HG03575 (cell line): ENCODE measurements at regions not wholly inside any gene's neighbourhood (a gene's known extent, or its start where the extent isn't known, plus 50 kb on each side); places are given as distances from the start of the nearest gene placed in this dataset.

Source experiments
- ATAC-seq: cut with Tn5 transposase; IDR thresholded peaks from one replicate; pipeline ENCODE4 v1.9.1; 2021; ENCODE audit not compliant: unreplicated experiment, insufficient number of reproducible peaks, low FRiP score; ENCODE audit errors: extremely low read depth

DNA sequence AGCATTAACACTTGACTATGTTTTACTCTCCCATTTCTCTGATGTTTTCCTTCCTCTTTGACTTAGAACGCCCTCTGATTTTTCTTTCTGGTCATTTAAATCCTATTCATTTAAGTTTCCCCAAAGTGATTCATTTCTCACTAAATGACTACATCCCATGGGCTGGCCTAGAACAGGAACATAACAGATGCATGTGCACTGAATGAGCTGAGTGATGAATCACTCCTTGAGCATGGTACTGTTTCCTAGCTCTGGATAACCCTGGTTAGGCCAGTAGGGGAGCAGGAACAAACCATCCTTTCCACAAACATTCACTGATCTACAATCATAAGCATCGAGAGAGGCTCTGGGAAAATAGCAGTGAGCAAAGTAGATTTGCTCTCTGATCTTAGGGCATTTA is 221.9 kb upstream of the SETBP1 start:
- ATAC-seq, result no peak

DNA sequence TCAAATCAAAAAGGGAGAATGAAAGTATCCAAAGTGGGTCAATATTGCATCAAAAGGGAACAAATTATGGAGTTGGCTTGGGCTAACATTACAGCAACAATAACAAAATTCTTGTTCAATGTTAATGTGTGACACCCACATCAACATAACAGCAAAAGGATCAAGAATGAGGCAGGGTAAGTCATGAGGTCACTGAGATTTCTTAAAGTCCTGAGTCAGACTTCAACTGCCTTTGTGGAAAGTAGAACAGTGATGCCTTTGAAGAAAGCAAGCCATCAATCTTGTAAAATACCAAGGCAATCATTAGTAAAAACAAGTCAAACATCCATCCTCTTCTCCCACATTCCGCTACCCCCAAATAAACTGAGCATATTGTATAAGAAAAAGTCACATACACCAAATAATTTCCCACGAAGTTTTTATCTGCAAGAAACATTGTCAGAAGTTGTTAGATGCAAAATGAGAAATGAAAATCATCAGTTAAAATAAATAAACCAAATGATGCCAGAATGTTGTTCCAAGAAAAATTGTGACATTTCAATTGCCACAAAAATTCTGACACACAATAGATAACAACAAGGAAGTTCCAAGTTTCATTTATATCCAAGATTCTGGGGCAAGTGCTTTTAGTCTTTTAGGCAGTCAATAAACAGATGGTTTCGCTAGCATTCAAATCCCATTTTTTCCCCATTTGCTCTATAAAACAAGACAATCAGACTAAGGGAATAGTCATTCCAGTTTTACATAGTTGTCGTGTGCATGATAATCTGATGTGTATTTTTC is 216.1 kb upstream of the SETBP1 start:
- ATAC-seq, result no peak

DNA sequence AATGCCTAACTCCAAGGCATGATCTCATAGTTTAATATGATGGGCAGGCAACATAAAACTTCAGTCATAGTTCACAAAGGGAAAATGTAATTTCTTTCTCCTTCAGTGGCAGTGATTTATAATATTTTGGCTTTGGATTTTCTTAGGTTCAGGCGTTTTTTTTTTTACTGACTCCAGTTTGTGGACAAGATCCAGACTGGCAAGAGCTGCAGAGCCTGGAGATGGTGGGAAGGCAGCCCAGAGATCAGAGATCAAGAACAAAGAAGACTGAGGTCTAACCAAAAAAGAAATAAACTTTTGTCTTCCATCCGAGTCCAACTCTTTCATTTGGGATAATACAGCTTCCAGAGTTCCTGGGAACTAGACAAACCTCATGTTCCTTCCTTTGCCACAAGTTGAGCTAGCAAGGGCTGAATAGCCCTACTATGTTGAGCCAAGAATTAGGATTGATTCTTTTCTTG is 215.3 kb upstream of the SETBP1 start:
- ATAC-seq, result no peak

DNA sequence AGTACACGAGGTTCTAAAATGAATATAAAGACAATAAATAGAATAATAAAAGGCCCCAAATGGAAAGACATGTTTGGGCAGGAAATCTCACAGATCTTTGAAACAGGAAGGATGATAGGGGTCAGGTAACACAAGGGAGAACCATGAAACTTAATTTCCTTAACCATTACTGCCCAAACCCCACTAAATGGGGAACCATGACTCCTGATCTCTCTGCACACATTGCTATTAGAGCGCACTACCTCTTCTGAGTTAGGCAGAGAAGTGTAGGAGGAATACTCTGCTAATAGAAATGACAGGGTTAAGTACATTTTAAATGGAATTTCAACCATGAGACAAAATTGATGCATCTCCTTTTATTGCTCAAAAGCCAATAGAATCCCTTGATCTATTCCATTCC is 213.7 kb upstream of the SETBP1 start:
- no peak for ATAC-seq

DNA sequence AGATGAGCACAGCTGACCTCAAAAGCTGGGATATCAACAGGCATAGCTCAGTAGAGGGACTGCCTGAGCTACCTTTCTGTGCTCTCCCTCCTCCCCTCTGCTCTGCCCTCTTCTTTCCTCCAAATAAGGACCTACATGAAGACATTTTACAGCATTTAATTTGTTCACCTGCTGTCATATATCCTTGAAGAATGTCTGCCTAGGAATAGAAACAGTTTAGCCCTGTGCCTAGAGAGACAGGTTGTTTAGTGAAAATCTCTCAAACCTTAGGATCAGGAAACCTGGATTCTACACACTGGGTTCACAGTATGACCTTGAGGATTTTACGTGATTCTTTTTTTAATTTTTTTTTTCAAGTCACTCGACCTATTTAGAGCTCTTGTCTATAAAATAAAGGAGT is 213.0 kb upstream of the SETBP1 start:
- ATAC-seq, result no peak

DNA sequence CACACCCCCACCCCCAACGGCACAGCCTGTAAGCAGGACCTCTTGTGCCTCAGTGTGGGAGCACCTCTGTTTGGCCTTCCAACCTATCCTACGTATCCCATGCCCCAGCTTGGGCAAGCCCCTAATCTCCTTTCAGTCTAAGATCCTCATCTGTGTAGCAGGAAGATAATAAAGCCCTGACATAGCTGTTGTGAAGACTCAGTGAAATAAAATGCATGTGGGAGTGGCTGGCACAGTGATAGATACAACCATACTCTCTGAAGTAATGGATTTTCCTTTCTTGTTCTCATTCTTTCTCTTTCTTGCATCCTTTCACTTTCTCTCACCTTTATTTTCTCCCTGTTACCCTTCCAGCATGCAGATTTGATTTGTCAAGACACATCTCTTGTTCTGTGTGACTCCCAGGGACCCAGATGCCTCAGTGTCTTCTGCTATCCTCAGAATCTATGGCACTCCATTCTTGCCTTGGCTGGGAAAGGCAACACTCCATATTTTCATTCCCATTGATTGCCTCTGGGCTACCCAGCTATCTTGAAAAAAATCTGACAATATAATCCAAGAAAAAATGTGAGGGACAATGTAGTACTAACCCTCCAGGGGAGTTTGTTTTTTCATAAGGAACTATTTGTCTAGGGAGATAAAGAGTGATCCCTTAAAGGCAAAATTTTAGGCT is 207.2 kb upstream of the SETBP1 start:
- ATAC-seq, result no peak

DNA sequence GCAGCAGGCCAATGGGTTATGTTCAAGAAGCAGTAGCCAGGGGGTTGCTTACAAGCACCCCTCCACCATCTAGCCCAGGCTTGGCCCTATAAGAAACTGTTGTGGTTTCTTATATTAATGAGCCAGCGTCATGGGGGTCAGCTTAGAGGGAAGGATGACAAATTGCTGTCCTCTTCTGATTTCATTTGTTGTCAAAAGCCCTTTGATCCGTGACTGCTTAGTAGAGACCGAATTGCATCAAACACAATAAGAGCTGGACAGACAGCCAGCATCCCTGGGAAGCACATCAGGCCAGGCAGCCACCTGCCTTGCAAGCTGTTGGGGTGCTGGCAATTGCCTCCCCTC is 206.6 kb upstream of the SETBP1 start:
- no peak for ATAC-seq

DNA sequence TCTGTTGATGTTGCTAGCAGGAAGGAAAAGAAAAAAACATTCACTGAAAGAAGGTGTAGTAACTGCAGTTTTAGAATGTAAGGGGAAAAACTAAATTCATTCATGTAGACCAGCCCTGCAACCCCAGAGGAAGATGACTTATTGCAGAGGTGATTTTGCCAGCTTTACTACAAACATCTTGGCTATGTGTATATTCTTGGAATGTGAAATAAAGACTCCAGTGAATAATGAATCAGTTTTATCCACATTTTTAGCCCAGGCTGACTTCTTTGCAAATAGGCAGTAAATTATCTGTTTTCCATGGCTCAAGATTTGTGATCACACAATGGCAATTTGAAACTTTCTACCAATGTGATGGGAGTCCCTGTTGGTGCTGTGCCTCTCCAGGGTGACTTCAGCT is 206.1 kb upstream of the SETBP1 start:
- ATAC-seq, result no peak

DNA sequence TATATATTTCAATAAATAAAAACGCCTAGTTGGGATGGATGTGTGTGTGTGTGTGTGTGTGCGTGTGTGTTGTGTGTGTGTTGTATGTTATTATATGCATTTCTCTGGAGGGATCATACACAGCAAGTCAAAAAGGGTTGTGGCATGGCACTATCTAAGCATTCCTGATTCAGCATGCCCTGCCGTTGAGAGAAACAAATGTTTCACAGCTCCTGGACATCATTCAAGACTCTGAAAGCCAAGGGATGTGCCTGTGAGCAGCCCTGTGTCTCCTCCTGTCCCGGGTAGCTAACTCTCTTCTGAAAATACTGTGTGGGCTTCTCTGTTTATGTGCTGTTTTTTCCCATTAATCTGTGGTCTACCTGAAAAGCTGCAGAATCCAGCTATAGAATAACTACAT is 197.9 kb upstream of the SETBP1 start:
- ATAC-seq, result no peak

DNA sequence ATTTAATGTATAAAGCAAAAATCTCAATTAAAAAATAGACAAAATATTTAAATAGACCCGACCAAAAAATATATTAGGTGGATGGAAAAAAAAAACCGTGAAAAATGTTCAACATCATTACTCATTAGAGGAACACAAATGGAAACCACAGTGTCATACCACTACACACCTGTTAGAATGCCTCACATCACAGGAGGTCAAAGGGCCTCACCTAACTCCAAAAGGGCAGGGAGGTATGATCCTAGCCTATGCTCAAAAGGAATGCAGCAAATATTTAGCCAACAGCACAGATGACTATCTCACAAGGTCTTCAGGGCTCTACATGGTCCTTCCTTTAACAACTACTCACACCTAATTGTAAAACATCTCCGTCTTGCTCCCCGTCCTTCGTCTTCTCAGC is 185.5 kb upstream of the SETBP1 start:
- ATAC-seq, result no peak

DNA sequence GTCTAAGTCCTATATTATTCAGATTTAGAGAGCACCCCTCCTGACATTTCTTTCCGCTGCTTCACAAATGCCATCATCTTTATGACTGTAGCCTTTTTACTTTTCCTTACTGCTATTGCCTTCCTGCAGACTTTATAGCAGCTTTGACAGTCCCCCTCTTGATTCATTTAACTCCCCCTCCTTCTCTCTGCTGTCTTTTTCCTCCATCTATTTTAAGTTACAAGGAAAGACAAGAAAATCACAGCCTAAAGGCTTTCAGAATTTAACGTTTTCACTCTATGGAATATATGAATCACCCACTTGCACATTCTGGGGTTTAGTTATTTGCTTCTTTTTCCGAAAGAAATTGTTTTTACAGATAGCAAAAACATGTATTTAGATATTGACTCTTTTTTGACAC is 183.4 kb upstream of the SETBP1 start:
- no peak for ATAC-seq

DNA sequence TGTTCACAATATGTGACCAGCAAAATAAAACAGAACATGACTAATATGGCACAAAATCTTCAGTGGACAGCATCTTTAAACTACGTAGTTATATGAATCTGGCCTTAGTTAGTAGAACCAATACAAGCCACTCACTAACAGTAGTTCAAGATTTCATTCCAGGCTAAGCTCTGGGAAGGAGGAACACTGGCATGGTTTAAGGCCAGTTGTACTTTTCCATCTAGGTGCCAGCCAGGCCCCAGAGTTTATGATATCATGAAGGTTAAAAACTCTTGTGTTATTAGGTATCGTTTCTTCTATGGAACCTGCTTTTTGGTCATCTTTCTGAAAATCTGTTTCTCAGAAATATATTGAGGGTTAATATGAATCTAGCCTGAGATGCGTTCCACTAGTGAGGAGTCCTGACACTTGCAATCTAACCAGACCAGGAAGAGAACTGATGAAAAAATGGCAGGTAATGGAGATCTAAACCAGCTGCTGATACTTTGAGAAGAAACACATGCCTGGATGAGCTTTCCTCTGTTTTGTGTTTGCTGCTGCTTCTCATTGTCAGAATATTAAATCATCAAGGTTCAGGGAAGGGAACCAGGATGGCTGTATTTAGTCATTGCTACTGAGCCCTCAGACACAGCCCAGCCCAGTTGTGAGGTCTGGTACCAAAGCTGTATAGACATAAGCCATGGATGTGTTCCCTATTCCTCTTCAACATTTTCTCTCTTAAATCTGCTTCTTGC is 182.8 kb upstream of the SETBP1 start:
- no peak for ATAC-seq

DNA sequence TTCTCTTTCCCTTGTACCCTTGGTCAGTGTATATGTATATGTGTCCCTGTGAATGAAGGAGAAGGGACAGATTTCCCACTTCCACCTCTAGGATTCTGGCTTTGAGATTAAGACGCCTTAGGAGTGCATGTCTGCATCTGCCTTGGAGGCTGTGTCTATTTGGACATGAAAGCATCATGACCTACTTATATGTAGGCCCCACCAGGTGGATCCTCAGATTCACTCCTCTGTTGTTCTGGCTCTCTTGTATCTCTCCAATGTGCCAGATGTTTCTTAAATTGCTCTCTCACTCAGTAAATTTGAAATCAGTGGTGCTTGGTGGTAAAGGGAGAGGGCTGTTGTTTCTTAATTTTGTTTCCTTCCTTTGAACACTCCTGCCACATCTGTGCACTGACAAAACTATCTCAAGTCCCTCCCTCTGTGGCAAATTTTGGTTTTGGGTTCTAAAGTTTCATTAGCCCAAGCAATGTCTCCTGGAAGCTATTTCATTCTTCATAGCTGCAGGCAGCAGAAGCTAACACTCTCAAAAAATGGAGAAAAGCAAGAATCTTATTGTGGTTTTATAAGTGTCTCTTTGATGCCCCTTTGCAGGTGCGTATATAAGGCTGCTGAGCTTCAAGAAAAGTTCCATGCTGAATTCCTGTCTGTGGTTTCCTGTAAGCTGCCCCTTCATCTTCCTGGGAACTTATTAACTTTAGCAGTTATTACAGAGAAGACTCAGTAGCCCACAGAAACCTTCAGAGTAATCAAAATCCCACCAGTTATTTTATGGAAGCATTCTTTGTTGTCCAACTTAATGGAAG is 179.7 kb upstream of the SETBP1 start:
- no peak for ATAC-seq

DNA sequence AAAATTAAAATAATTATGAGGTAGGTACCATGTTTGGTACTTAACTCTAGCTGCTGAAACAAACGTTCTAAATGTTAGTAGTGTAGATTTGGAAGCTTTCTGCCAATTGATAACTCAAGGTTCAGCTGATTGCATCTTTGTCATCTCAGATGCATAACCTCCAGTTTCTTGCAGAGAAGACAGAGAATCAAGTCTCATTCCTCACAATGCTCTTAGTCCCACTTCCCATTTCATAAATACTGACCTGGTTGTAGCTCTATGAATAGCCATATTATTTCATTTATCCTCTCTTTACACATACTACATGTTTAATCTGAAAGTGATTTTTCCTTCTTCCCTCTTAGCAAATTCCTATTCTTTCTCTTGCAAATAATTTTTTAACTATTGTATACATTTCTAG is 178.5 kb upstream of the SETBP1 start:
- no peak for ATAC-seq

DNA sequence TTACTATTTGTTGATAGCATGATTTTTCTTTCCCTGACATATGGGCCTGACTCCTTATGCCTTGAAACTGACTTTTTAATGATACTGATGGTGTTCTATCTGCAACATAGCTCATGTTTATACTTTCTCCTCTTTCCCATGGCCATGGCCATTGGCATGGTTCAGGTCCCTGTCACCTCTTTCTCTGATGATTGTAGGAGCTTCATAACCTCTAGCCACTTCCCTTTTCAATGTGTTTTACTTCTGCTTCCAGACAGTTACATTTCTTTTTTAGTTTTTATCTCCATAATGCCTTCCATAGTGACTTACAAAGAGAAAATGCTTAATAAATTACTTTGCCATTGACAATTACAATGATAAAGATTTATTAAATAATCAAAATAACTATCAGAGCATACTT is 177.9 kb upstream of the SETBP1 start:
- ATAC-seq, result no peak

DNA sequence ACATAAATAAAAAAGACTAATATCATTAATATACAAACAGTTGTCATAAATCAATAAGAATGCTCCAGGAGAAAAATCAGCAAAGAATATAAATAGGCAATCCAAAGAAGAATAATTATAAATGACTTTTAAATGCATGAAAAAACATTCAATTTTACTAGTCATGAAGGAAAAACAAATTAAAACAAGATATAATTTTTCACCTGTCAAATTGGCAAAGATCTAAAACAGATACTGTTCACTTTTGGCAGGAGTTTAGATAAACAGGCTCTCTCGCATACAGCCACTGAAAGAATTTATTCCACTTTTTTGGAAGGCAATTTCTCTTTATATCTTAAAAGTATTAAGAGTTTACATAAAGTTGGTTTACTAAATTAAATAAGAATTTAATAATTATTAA is 176.8 kb upstream of the SETBP1 start:
- ATAC-seq, result no peak

DNA sequence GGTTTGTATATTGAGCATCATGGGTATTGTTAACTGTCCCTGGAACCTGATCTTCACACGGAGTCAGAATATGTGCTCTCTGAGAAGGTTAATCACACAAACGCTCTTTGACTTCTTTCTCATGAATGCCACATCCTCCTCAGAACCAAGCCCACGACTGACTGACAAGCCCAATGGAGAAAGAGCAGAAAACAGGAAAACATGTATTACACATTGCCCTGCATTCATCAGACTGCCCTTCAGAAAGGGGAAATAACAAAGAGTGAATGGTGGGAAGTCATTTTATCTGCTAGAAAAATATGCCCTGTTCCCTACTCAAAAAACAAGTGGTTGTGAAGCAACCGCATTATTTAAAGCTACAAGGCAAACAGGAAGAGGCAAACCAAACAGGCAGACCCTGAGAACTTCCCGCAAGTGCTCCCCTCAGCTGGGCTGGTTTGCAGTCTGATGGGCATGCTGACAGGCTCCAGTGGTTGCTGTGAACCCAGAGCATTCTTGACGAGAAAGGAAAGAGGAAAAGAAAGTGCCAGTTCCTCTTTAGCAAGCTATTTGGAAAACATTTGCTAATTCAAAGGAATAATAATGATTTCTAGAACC is 172.9 kb upstream of the SETBP1 start:
- no peak for ATAC-seq

DNA sequence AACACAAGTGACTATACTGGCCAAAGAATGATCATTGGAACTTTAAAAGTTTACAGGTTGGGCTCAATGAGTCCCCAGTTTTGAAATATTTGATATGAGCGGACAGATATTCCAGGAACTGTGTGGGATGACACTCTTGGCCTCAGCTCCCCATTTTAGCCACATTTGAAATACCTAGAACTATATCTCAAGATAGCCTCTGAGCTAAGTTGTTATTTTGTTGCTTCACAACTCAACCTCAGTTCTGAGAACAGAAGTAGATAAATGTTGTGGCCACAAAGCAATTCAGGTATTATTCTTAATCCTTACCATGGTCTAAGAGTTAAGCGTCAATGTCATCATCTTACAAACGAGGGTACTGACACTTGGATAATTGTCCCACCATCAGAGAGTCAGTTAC is 172.2 kb upstream of the SETBP1 start:
- no peak for ATAC-seq

DNA sequence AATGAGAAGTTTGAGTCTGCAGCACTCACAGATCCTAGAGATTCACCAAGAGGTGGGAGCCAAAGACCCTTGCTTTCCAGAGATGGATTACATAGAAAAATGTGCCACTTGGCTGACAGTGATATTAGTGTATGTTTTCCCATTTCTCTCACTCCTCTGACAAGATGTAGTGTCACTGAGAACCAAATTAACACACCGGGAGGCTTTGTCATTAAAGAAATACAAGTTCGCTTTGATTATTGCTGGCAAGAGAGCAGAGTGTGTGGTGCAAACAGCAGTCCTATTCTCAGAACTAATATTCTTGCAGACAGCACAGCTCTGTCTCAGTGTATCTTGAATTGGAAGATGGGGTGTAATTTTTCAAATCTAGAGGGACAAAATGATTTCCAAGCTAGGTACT is 171.6 kb upstream of the SETBP1 start:
- ATAC-seq, result no peak
